ENCODE measurements at regions not wholly inside any gene's neighbourhood (a gene's known extent, or its start where the extent isn't known, plus 50 kb on each side); places are given as distances from the start of the nearest gene placed in this dataset.

DNA sequence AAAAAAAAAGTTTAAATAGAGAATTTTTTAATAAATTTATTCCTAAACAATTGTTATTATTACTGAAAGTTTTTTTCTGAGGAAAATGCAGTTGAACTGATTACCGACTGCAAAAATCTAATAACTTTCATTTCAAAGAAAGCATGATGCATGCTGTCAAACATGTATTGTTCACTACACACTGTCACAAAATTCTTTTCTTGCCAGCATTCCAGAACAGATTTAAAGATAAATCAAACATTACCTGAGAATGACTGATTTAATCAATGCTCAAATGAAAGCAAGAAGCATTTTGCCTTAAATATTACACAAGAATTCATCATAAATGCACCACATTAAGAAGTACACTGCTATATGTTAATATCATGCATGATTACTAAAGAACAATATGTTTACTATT is 588.3 kb downstream of the SLC16A7 start:
- no peaks in the 10 kb centered on the region for H3K9me2 ChIP-seq (ENCODE audit: insufficient read depth, low read length)
- no peaks in the 10 kb centered on the region for H4K20me1 ChIP-seq (ENCODE audit: insufficient read depth)
- H3K79me2 ChIP-seq (replicated peaks; ENCODE audit: insufficient read depth, low read length): no peaks in the 10 kb centered on the region
- no peak overlapping the region for H3K4me2 ChIP-seq (ENCODE audit: low read length)
- no peak for TF ChIP-seq RAD21 (conservative IDR thresholded peaks at IDR 0.05)
- no peak for TF ChIP-seq POLR2AphosphoS5 (IDR thresholded peaks at IDR 0.05)
- TF ChIP-seq MXI1 (conservative IDR thresholded peaks at IDR 0.05; ENCODE audit: poor library complexity, severe bottlenecking): no peak
- TF ChIP-seq EP300 (conservative IDR thresholded peaks at IDR 0.05; ENCODE audit: poor library complexity, severe bottlenecking): no peak
- no peak for TF ChIP-seq SMC3 (conservative IDR thresholded peaks at IDR 0.05; ENCODE audit: poor library complexity)
- TF ChIP-seq, protein P1, sequence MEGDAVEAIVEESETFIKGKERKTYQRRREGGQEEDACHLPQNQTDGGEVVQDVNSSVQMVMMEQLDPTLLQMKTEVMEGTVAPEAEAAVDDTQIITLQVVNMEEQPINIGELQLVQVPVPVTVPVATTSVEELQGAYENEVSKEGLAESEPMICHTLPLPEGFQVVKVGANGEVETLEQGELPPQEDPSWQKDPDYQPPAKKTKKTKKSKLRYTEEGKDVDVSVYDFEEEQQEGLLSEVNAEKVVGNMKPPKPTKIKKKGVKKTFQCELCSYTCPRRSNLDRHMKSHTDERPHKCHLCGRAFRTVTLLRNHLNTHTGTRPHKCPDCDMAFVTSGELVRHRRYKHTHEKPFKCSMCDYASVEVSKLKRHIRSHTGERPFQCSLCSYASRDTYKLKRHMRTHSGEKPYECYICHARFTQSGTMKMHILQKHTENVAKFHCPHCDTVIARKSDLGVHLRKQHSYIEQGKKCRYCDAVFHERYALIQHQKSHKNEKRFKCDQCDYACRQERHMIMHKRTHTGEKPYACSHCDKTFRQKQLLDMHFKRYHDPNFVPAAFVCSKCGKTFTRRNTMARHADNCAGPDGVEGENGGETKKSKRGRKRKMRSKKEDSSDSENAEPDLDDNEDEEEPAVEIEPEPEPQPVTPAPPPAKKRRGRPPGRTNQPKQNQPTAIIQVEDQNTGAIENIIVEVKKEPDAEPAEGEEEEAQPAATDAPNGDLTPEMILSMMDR (IDR thresholded peaks at IDR 0.05; ENCODE audit: poor library complexity, severe bottlenecking): no peak
- TF ChIP-seq EZH2 (IDR thresholded peaks at IDR 0.05; ENCODE audit: borderline replicate concordance, insufficient read depth, low read length, poor library complexity, severe bottlenecking): no peak
- TF ChIP-seq TAF1 (IDR thresholded peaks at IDR 0.05; ENCODE audit: low read depth): no peak
- TF ChIP-seq REST (IDR thresholded peaks at IDR 0.05; ENCODE audit: borderline replicate concordance): no peak
- no peak overlapping the region for H3K27ac ChIP-seq (ENCODE audit: low read length)
- H2AFZ ChIP-seq (ENCODE audit: low read depth, low read length): no peak overlapping the region
- H3K9ac ChIP-seq (ENCODE audit: low read length): no peak overlapping the region
- no peaks in the 10 kb centered on the region for H3K36me3 ChIP-seq (ENCODE audit: insufficient read depth, low read length)
- no peaks in the 10 kb centered on the region for H3K9me3 ChIP-seq (ENCODE audit: low read length)
- no peak overlapping the region for H3K4me3 ChIP-seq (ENCODE audit: low read length)
- H3F3A ChIP-seq (ENCODE audit: insufficient read depth, low read length, poor library complexity, severe bottlenecking): no peaks in the 10 kb centered on the region
- no peaks in the 10 kb centered on the region for H3K27me3 ChIP-seq (ENCODE audit: insufficient read depth, low read depth, low read length)

- no peaks in the 10 kb centered on the region for H3F3A ChIP-seq (ENCODE audit: insufficient read depth, low read length, poor library complexity, severe bottlenecking)
- no peak overlapping the region for H3K4me2 ChIP-seq (ENCODE audit: low read length)
- no peak for TF ChIP-seq EP300 (conservative IDR thresholded peaks at IDR 0.05; ENCODE audit: poor library complexity, severe bottlenecking)
- TF ChIP-seq SMC3 (conservative IDR thresholded peaks at IDR 0.05; ENCODE audit: poor library complexity): no peak
- no peak for TF ChIP-seq MXI1 (conservative IDR thresholded peaks at IDR 0.05; ENCODE audit: poor library complexity, severe bottlenecking)
- TF ChIP-seq, protein P1 (IDR thresholded peaks at IDR 0.05; ENCODE audit: poor library complexity, severe bottlenecking): no peak
- TF ChIP-seq TAF1 (IDR thresholded peaks at IDR 0.05; ENCODE audit: low read depth): no peak
- no peak for TF ChIP-seq POLR2AphosphoS5 (IDR thresholded peaks at IDR 0.05)
- no peak for TF ChIP-seq EZH2 (IDR thresholded peaks at IDR 0.05; ENCODE audit: borderline replicate concordance, insufficient read depth, low read length, poor library complexity, severe bottlenecking)
- no peak for TF ChIP-seq REST (IDR thresholded peaks at IDR 0.05; ENCODE audit: borderline replicate concordance)
- no peak for TF ChIP-seq RAD21 (conservative IDR thresholded peaks at IDR 0.05)
These were observed 589.2 kb downstream of the SLC16A7 start for GRCh38 chr12:60185060-60185459.

More at GRCh38 chr12:60185060-60185459, 589.2 kb downstream of the SLC16A7 start:
- H3K9me3 ChIP-seq (ENCODE audit: low read length): no peaks in the 10 kb centered on the region
- no peak overlapping the region for H3K9ac ChIP-seq (ENCODE audit: low read length)
- no peak overlapping the region for H2AFZ ChIP-seq (ENCODE audit: low read depth, low read length)
- no peak overlapping the region for H3K27ac ChIP-seq (ENCODE audit: low read length)
- H4K20me1 ChIP-seq (ENCODE audit: insufficient read depth): no peaks in the 10 kb centered on the region
- H3K9me2 ChIP-seq (ENCODE audit: insufficient read depth, low read length): no peaks in the 10 kb centered on the region
- no peak overlapping the region for H3K4me3 ChIP-seq (ENCODE audit: low read length)
- H3K79me2 ChIP-seq (replicated peaks; ENCODE audit: insufficient read depth, low read length): no peaks in the 10 kb centered on the region
- H3K36me3 ChIP-seq (ENCODE audit: insufficient read depth, low read length): no peaks in the 10 kb centered on the region
- no peaks in the 10 kb centered on the region for H3K27me3 ChIP-seq (ENCODE audit: insufficient read depth, low read depth, low read length)

All from neural cell (in vitro differentiated cells).